Fibroblast of peridontal ligament (primary cell): ENCODE measurements at regions not wholly inside any gene's neighbourhood (a gene's known extent, or its start where the extent isn't known, plus 50 kb on each side); places are given as distances from the start of the nearest gene placed in this dataset.
"Not testable (repeated sequence)": the region's sequence is repeated elsewhere in the genome, so short reads cannot be mapped to it uniquely, and the experiment has no call there.

Experiments
- DNase-seq: peaks from one replicate; pipeline ENCODE4 v3.0.0-alpha.2; 2010; ENCODE audit errors: extremely low read depth

DNA sequence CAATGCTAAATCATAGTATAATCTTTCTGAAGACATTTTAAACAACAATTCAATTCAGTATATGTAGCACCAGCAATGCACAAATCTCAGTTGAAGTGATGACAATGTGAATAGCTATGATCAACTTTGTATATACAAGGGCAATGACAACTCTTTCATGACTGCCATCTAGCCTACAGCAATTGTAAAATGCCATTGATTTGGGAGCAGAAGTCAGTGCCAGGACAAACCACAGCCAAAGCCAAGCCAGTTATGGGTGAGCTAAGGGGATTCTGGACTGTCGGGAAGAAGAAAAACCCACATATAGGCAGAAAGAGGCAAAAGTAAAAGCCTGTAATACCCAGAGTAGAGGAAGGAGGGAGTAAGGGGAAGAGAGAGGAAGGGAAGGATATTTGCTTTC, 238.6 kb downstream of the MID1IP1 start:
- no peak for DNase-seq

DNA sequence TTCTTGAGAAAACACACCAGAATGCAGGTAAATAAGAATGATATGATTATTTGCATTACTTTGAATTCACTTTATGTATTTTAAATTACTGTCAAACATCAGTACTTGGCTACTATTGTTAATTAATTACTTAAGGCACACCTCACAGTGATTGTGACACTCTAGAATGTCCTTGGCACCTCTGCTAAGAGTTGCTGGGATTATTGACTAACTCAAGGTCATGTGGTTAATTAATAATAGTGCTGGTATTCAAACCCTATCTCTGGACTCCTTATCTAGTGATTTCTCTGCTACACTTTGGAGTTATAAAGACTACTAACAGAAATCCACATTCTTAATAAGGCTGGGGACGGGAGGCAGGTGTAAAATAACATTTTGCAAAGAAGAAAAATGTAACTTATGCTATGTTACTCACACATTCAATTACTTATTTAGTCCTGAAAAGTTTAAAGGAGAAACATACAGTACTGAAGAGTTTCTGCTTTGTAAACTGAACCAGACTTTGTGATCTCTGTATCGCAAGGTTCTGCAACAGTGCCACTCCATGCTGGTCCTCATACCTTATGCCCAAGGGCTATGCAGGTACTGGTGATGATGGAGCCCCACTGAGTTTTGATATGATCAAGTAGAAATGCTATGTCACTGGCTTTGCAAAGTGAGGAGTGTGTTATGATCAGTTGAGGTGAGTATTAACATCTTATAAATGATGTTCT, 242.7 kb downstream of the MID1IP1 start:
- no peak for DNase-seq

DNA sequence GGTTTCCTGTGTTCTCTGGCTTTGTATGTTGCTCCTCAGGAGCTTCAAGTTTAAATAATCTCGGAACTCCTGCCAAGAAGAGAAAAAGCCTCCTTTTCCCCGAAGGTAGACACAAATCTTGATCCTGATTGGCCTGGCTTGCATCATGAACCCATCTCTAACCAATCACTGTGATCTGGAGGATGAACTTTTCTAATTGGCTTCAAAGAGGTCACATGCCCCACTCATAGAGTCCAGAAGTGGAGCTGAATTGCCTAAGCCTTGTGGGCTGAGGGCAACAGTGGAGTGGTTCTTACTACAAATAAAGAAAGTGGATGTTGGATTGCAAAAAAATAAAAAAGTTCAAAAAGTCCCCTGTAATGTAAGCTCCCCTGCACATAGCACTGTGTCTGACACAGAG, 245.9 kb downstream of the MID1IP1 start:
- DNase-seq: no peak

DNA sequence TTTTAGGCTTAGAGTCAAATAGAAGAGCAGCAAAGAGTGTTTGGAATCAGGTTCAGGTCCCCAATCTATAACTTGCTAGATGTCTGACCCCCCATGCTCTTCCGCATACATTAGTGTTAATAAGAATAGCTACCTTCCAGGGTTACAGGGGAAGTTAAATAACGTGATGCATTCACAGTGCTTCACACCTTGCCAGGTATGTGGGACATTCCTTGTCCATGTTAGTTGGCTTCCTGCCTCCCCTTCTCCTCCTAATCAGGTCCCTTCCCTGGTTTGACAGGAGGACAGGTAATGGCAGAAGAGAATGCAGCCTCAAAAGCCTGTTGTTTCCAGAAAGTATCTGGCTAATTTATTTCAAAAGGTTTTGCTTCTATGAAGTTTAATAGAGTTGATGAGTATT, 248.7 kb downstream of the MID1IP1 start:
- DNase-seq: no peak

DNA sequence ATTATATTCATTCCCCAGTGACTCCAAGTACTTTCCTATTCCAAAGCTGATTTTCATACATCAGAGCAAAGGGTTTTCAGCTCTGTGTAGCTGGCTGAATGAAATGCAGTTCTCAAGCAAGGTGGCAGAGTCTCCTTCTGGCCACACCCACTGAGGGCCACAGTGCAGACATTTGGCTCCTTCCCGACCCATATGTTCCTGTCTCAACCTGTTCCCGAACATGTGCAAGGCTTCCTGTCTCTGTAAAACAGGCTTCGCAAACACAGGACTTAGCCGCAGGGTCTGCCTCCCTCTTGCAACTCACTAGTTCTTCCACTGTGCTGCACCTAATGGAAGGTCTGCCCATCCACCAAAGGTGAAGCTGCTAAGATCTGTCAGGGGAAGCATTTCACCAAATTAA, 249.2 kb downstream of the MID1IP1 start:
- no peak for DNase-seq

DNA sequence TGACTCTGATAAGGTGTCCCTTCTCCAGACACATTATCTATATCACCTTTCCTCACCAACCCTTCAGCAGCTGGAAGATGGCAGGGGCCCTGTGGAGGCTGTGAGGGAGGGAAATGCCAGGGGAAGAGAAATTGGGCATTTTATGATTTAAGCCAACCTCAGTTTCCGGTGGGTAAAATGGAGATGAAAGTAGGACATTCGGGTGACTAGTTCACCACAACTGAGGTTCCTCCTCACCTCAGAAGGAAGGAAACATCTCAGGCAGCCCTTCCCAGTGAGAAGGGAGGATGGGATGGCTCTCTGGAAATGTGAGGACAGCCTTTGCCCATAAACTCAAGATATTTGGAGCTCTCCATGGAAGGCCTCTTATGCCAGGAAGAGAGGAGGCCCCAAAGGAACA, 251.5 kb downstream of the MID1IP1 start:
- DNase-seq: no peak

DNA sequence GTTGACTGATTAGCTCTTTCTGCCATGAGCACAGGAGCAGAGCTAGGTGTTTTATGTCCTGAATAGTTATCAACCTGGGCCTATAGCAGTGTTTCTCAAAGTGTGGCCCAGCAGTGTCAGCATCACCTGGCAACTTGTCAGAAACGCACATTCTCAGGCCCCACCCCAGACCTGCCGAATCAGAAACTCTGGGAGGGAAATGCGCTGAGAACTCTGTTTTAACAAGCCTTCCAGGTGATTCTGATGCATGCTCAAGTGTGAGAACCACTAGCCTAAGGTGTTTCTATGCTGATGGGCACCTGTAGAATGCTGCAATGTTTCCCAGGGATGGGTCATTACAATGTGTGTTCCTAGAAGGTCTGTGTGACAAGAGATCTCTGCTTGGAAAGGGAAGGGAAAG, 257.5 kb downstream of the MID1IP1 start:
- no peak for DNase-seq

DNA sequence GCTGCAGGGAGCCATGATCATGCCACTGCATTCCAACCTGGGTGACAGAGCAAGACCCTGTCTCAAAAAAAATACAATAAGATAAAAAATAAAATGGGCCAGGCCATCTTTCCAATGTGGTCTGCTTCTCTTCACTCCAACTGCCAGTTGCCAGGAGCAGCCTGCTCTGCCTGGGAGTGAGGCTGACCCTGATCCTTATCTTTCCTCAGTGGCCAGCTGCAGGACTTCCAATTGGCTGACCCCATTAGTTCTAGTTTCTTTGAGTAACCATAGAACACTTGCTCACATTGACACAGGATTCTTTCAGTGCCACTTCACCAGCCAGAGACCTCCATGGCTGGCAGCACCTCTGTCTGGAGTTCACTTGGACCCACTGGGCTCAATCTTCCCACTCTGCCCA, 258.6 kb downstream of the MID1IP1 start:
- no peak for DNase-seq

DNA sequence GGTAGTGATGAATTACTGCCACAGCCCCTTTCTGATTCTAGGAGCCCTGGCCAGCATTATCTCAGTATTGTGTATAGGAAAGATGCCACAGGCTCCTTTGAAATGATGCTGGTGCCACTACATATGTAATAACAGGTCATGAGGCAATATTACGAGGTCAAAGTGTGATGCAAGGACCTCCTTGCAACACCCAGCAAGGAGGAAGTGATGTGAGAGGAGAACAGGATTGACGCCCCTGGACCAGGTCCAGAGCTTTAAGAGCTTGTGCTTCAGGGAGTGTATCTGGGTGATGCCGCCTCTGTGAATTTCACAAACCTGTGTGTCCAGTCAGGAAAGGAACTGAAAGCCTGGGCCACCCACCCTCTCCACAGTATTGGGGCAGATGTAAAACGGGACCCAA, 261.8 kb downstream of the MID1IP1 start:
- no peak for DNase-seq

DNA sequence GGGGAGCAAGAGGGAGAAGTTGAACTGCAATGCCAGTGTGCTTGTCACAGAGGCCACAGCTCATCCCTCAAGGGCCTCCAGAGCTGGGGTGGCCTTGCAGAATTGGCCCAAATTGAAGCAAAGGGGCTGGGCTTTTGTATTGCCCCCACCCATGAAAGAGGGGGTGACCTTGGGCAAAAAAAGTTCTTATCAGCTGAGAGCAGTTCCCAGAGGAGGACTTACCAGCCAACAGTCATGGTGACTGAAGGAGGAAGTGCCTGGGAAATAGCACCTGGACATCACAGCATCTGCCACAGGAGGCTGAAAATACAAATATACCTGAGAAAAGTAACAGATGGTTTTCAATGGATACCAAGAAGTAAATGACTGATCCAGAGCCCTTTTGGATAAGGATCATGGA, 262.4 kb downstream of the MID1IP1 start:
- DNase-seq: no peak

DNA sequence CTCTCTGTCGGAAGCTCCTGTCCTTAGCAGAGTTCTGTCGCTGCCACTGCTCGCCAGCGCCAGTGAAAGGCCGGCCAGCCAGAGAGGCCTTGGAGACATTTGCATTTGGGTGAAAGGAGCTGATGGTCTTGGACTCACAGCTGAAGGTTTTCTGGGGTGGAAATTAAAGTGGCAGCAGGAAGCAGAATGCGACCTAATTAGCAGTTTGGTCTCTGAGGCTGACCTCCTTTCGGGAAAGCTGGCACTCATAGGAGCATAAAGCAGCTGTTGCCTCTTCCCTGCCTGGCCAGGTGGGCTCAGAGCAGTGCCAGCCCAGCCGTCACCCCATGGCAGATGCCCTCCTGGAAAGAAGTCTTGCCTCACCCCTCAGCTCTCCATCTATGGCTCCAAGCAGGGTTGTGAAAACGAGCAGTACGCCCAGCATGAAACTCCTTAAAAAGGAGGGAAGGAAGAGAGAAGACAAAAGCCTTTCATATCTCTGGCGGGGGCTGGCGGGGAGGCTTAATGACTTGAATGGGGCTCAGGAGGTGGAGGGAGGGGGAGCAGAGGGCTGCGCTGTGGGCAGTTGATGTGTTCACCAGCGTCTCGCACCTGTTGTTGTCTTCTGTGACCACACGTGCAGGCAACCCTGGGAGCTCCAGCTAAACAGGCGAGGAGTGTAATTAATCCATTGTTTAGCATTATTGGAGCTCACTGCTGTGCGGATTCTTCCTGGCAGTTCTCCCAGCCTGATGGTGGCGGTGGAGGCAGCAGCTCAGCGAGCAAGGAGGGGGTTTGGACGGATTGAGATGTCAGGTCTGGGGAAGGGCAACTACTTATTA, 264.0 kb downstream of the MID1IP1 start:
- DNase-seq: no peak

DNA sequence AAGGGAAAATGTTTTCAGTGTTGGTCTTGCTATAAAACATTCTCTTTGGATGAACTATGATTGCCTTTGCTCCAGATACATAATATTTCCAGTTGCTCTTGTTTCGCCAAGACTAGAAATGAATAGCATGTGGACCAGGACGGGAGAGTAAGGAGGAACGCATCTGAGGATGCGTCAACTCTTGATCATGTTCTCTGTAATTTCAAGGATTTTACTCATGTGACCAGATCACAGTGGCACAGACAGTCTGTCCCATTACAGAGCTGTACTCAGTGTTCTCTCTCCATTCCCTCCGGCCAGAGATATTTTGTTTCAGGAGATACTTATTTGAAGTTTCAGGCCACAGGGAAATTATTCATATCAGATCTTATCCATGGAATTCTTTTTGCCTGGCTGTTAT, 266.6 kb downstream of the MID1IP1 start:
- no peak for DNase-seq

DNA sequence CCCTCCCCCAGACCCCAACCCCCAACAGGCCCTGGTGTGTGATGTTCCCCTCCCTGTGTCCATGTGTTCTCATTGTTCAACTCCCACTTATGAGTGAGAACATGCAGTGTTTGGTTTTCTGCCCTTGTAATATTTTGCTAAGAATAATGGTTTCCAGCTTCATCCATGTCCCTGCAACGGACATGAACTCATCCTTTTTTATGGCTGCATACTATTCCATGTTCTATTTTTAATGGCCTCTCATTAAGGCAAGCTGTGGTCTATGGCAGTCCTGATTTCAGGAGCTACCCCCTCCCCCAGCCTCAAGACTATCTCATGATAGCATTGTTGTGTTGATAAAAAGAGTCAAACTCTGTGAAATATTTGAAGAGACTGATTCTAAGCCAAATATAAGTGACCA, 267.4 kb downstream of the MID1IP1 start:
- DNase-seq: not testable (repeated sequence)

DNA sequence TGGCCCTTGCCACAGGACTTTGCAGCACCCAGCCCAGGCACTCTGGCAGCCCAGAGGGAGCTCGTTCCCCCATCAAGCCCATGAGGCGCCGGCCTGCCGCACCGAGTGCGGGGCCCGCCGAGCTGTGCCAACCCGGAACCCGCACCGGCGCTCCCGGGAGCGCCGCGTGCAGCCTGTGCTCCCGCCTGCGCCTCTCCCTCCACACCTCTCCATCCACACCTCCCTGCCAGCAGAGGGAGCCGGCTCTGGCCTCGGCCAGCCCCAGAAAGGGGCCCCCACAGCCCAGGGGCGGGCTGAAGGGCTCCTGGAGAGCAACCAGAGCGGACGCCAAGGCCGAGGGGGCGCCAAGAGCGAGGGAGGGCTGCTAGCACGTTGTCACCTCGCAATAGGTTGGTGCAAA, 268.8 kb downstream of the MID1IP1 start:
- DNase-seq: no peak

DNA sequence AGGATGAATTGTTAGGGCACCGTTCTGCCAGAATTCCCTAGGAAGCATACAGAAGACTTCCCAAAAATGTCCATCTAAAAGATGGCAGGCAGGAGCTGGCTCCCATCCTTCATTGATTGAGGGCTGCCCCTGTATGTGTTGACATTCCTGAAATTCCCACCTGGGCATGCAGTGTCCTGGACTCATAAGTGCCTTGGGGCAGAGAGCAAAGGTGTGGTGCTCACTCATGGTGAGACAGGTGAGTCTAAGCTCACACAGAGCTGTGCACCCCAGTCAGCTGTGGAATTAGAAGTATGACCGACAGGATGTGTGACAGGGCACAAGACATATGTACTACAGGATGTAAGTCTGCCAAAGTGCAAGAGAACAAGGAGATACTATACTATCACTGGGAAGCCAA, 271.9 kb downstream of the MID1IP1 start:
- no peak for DNase-seq

DNA sequence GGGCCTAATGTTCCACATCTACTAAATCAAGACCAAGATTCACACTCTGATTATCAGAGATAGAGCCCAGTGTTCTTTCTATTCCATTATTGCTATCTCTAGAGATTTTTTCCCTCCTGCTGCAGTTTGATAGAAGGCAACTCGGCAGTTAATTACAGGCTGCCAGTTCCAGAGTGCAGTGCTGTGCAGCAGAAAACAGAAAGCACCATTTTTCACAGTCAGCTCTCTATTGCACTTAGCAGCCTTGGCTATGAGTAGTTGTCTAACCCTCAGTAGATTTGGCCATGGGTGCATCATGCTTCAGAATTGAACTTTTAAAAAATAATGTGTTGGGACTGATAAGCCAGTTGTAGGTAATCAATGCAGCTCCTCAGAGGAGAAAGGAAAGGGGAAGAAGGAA, 295.3 kb downstream of the MID1IP1 start:
- DNase-seq: no peak

DNA sequence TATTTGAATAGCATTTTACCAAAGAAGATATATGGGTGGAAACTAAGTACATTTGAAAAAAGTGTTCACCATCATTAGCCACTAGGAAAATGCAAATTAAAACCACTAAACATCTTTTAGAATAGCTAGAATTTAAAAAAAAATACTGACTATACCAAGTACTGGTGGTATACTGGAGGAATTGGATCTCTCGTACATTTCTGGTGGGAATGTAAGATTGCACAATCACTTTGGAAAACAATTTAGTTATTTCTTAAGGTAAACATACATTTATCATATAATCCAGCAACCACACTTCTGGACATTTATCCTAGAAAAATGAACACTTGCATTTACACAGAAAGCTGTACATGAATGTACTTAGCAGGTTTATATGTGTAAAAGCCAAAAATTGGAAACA, 303.5 kb downstream of the MID1IP1 start:
- no peak for DNase-seq

DNA sequence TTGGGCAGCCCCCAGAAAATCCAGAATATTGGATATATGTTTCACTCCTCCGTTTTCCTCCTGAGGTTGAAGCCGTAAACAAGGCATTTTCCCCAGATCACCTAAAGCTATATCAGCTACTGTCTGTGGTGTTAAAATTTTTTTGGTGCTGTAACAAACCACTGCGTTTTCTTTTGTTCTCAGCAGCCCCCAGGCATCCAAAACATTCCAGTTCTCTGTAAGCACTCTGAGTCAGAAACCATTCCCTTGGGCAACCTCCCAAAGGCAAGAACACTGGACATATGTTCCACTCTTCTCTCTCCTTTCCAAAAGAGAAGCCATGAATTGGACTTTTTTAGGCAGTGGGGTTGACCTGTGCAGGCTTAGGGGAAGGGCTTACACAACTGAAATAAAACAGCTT, 310.9 kb downstream of the MID1IP1 start:
- peak; percentile 1 for DNase-seq

DNA sequence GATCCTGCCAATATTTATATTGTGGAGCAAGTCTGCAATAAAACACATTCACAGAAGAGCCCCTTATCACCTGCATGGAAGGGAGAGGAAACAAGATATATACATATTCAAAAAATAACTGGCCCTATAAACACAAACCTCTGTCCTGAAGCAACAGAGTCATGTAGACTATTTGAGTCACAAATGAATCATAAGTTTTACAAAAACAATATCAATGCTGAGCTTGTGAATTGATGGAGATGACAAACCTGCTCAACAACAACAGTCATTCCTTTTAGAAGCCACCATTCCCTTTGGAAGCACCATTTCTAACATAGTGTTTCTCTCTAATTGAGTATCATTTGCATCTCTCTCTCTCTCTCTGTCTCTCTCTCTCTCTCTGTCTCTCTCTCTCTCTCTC, 313.9 kb downstream of the MID1IP1 start:
- no peak for DNase-seq

DNA sequence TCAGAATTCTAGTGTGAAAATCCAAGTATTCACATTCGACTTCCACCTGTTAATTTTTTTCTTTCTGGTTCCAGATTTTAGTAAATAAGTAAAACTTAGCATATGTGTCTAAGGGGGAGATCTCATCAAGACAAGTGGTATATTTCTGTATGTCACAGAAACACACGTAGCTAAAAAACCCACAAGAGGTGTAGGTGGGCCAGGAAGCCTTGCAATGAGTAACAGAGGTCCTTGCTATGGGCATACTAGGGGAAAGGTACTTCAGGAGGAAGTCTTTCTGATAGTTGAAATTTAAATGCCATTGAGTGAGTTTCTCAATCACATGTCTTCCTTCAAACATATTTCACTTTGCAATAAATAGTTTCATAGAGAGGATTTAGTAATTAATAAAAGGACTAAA, 315.8 kb downstream of the MID1IP1 start:
- DNase-seq: no peak

DNA sequence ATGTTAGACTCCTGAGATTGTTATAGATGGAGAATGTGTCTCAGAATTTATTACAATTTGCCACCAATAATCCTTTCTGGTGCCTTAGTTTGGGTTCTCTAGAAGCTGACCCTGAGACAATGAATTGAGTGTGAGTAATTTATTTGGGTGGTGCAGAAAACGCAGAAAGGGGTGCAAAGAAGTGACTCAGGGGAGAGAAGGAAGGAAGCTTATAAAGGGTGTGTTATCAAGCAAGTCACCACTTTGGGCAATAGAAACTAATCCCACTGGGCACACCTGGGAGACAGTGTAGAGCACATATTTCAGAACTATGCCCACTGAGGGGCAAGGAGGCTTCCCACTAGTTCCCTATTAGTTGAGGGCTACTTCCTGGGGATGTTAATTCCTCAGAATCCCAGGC, 320.6 kb downstream of the MID1IP1 start:
- DNase-seq: no peak

DNA sequence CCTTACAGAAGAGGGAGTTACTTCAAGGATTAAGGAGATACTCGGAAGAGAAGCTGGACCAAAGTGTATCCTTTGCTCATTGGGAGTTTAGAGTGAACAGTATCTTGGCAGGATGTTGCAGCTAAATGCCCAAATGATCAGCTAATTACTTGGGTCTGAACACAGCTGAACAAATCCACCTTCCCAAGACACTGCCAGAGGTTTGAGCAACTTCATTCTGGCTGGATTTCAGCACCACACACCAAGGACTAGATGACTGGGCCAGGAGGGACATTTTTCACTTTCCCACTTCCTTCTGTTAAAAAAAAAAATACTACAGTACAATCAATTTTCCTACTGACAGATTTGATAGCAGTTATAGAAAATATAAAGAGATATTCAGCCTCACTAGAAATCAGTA, 324.6 kb downstream of the MID1IP1 start:
- no peak for DNase-seq

DNA sequence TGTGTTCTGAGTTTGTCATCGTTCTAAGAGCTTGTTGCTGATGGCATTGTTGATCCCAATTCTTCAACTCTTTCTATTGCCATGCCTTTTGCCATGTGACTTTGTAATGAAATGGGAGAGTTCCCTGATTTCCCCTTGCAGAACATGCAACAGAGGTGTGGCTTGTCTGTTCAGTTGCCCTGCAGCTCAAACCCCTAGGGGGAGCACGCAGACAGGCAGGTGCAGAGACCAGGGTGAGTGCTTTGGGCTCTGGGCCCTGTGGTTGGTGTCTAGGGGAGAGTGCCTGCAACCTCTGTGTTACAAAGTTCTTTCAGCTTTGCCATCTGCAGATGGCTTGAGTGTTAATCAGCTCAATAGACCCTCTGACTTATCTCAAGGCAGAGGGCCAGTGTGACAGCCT, 332.7 kb downstream of the MID1IP1 start:
- DNase-seq: no peak
